IMR-90 (cell line): ENCODE measurements at regions not wholly inside any gene's neighbourhood (a gene's known extent, or its start where the extent isn't known, plus 50 kb on each side); places are given as distances from the start of the nearest gene placed in this dataset.

Experiments used
- ATAC-seq: fragments of 200-7000 bp; cut with Tn5 transposase; 2 replicates; pipeline ENCODE4 v1.9.1; 2020; ENCODE audit warnings: low read depth, mild to moderate bottlenecking, moderate library complexity
- BruUV-seq: library from RNA; stranded (reverse); fragments of 400-500 nt; replicated peaks from 2 replicates; lab custom pipeline; 2021; lab: Mats Ljungman, UMichigan
- CTCF ChIA-PET: fragments of 300-600 bp; formaldehyde crosslinking; extraction: SDS; loops from one replicate; lab custom pipeline; 2021; ENCODE audit warnings: antibody characterized with exemption; lab: Yijun Ruan, JAX
- POLR2A ChIA-PET: fragments of 300-600 bp; sonication (Branson Sonifier 250); formaldehyde crosslinking; loops from one replicate; lab custom pipeline; 2022; ENCODE audit warnings: antibody characterized with exemption; ENCODE audit not compliant: unreplicated experiment; lab: Charles Lee
- DNase-seq: peaks from one replicate; pipeline ENCODE4 v3.0.0; 2013
- H2AFZ ChIP-seq: replicated peaks from 2 replicates; pipeline ENCODE3; 2013; ENCODE audit warnings: low read length, mild to moderate bottlenecking; ENCODE audit not compliant: poor library complexity
- H2AK5ac ChIP-seq: 2 replicates; pipeline ENCODE4 v1.6.1; 2013; ENCODE audit warnings: low read depth, low read length, inconsistent platforms
- H2AK9ac ChIP-seq: replicated peaks from 2 replicates; pipeline ENCODE3; 2013; ENCODE audit warnings: mild to moderate bottlenecking, low read depth, low read length, moderate library complexity; ENCODE audit not compliant: poor library complexity
- H2BK120ac ChIP-seq: 2 replicates; pipeline ENCODE4 v1.6.1; 2013; ENCODE audit warnings: low read depth, low read length, inconsistent platforms
- H2BK15ac ChIP-seq: 3 replicates; pipeline ENCODE4 v1.6.1; 2013; ENCODE audit warnings: low read depth, low read length, inconsistent platforms
- H2BK20ac ChIP-seq: 2 replicates; pipeline ENCODE4 v1.6.1; 2013; ENCODE audit warnings: low read depth, mild to moderate bottlenecking, inconsistent platforms, low read length, moderate library complexity
- H2BK5ac ChIP-seq: 2 replicates; pipeline ENCODE4 v1.6.1; 2013; ENCODE audit warnings: mild to moderate bottlenecking, low read depth, low read length, inconsistent platforms; ENCODE audit not compliant: poor library complexity, severe bottlenecking
- H3K14ac ChIP-seq: replicated peaks from 2 replicates; pipeline ENCODE4 v1.6.1; 2013; ENCODE audit warnings: low read depth, low read length, inconsistent platforms
- H3K18ac ChIP-seq: 2 replicates; pipeline ENCODE4 v1.6.1; 2013; ENCODE audit warnings: low read depth, low read length, control low read depth
- H3K23ac ChIP-seq: 2 replicates; pipeline ENCODE4 v1.6.1; 2013; ENCODE audit warnings: low read depth, low read length, inconsistent platforms
- H3K27ac ChIP-seq: 2 replicates; pipeline ENCODE4 v1.5.1; 2013; ENCODE audit warnings: mild to moderate bottlenecking, control low read depth, low read length; ENCODE audit not compliant: insufficient read depth
- H3K27me3 ChIP-seq: 2 replicates; pipeline ENCODE4 v1.6.1; 2013; ENCODE audit warnings: low read length; ENCODE audit not compliant: control insufficient read depth, insufficient read depth
- H3K36me3 ChIP-seq: 2 replicates; pipeline ENCODE4 v1.6.1; 2013; ENCODE audit warnings: low read length, mixed read lengths; ENCODE audit not compliant: control insufficient read depth, insufficient read depth
- H3K4ac ChIP-seq: 2 replicates; pipeline ENCODE4 v1.6.1; 2013; ENCODE audit warnings: low read depth, low read length, inconsistent platforms
- H3K4me1 ChIP-seq: 2 replicates; pipeline ENCODE4 v1.6.1; 2013; ENCODE audit warnings: low read length, mixed read lengths; ENCODE audit not compliant: control insufficient read depth, insufficient read depth
- H3K4me2 ChIP-seq: 2 replicates; pipeline ENCODE4 v1.6.1; 2013; ENCODE audit warnings: low read depth, mild to moderate bottlenecking, control low read depth, low read length, moderate library complexity
- H3K4me3 ChIP-seq: 2 replicates; pipeline ENCODE4 v1.5.1; 2013; ENCODE audit warnings: low read depth, mild to moderate bottlenecking, control low read depth, low read length, moderate library complexity; ENCODE audit not compliant: insufficient read depth
- H3K56ac ChIP-seq: 2 replicates; pipeline ENCODE4 v1.6.1; 2013; ENCODE audit warnings: low read length, inconsistent platforms; ENCODE audit not compliant: insufficient read depth; ENCODE audit errors: extremely low read depth
- H3K79me1 ChIP-seq, 2 experiments: 2 replicates each; pipeline ENCODE4 v1.6.1; 2013; ENCODE audit warnings: low read length in 2 of 2, inconsistent platforms in 1 of 2, low read depth in 1 of 2
- H3K9ac ChIP-seq: 2 replicates; pipeline ENCODE4 v1.6.1; 2013; ENCODE audit warnings: low read depth, low read length, control low read depth
- H3K9me1 ChIP-seq: 2 replicates; pipeline ENCODE4 v1.6.1; 2013; ENCODE audit warnings: low read length, inconsistent platforms; ENCODE audit not compliant: insufficient read depth
- H3K9me3 ChIP-seq: 2 replicates; pipeline ENCODE4 v1.6.1; 2013; ENCODE audit warnings: low read length; ENCODE audit not compliant: control insufficient read depth, insufficient read depth
- H4K20me1 ChIP-seq: 2 replicates; pipeline ENCODE4 v1.6.1; 2013; ENCODE audit warnings: low read length, inconsistent platforms; ENCODE audit not compliant: insufficient read depth
- H4K5ac ChIP-seq: 2 replicates; pipeline ENCODE4 v1.6.1; 2013; ENCODE audit warnings: mild to moderate bottlenecking, low read depth, low read length, control low read depth
- H4K8ac ChIP-seq, 2 experiments: 2 replicates each; pipeline ENCODE4 v1.6.1; 2013; ENCODE audit warnings: low read depth in 2 of 2, low read length in 2 of 2, control low read depth in 1 of 2, inconsistent platforms in 1 of 2
- H4K91ac ChIP-seq: 2 replicates; pipeline ENCODE4 v1.6.1; 2013; ENCODE audit warnings: low read depth, low read length, inconsistent platforms; ENCODE audit not compliant: insufficient read depth
- CEBPB ChIP-seq: IDR thresholded peaks from 2 replicates; pipeline ENCODE4 v1.6.1; 2012; ENCODE audit warnings: low read depth, low read length, improper control_type of control experiment
- CHD1 ChIP-seq: IDR thresholded peaks from 2 replicates; pipeline ENCODE4 v1.6.1; 2012; ENCODE audit warnings: low read depth, low read length, improper control_type of control experiment
- FOS ChIP-seq: fragments of 150-350 bp; IDR thresholded peaks from 2 replicates; pipeline ENCODE4 v1.6.1; 2016; ENCODE audit warnings: low read depth, low read length
- MAFK ChIP-seq: IDR thresholded peaks from 2 replicates; pipeline ENCODE4 v1.6.1; 2012; ENCODE audit warnings: low read depth, low read length, improper control_type of control experiment
- MAZ ChIP-seq: IDR thresholded peaks from 2 replicates; pipeline ENCODE4 v1.6.1; 2012; ENCODE audit warnings: low read depth, mild to moderate bottlenecking, low read length, improper control_type of control experiment, moderate library complexity, borderline replicate concordance
- MXI1 ChIP-seq: IDR thresholded peaks from 2 replicates; pipeline ENCODE4 v1.6.1; 2012; ENCODE audit warnings: low read depth, mild to moderate bottlenecking, low read length, moderate library complexity, borderline replicate concordance
- NFE2L2 ChIP-seq: fragments of 150-350 bp; IDR thresholded peaks from 2 replicates; pipeline ENCODE4 v1.6.1; 2016; ENCODE audit warnings: low read depth, mild to moderate bottlenecking, low read length
- POLR2A ChIP-seq: IDR thresholded peaks from 2 replicates; pipeline ENCODE4 v1.6.1; 2012; ENCODE audit warnings: mild to moderate bottlenecking, low read depth, low read length
- RAD21 ChIP-seq: IDR thresholded peaks from 2 replicates; pipeline ENCODE4 v1.6.1; 2012; ENCODE audit warnings: low read length, improper control_type of control experiment
- RCOR1 ChIP-seq: IDR thresholded peaks from 2 replicates; pipeline ENCODE4 v1.6.1; 2012; ENCODE audit warnings: mild to moderate bottlenecking, low read length, improper control_type of control experiment; ENCODE audit not compliant: insufficient replicate concordance
- SMC3 ChIP-seq: fragments of 150-350 bp; IDR thresholded peaks from 2 replicates; pipeline ENCODE4 v1.6.1; 2016; ENCODE audit warnings: low read depth, mild to moderate bottlenecking, antibody characterized with exemption, low read length, moderate library complexity
- dilution Hi-C: fragments of 300-500 bp; cut with HindIII; formaldehyde crosslinking; loops from one replicate; pipeline ENCODE4 v1.14.3; 2018; ENCODE audit warnings: low sequenced_read_pairs; ENCODE audit not compliant: unreplicated experiment
- in situ Hi-C: fragments of 300-500 bp; cut with MboI; formaldehyde crosslinking; loops from 3 replicates; pipeline ENCODE4 v1.14.3; 2019; ENCODE audit warnings: low sequenced_read_pairs, inconsistent platforms, mixed read lengths
- intact Hi-C: fragments of 100-400 bp; cut with micrococcal nuclease; formaldehyde crosslinking; loops from 2 replicates; pipeline ENCODE4 v1.10.0; 2022
- TF ChIP-seq, protein P1 (sequence below): fragments of 150-350 bp; IDR thresholded peaks from 2 replicates; pipeline ENCODE4 v1.6.1; 2017; ENCODE audit warnings: mild to moderate bottlenecking, antibody characterized with exemption, low read length, low read depth
- TF ChIP-seq, protein P2 (sequence below): conservative IDR thresholded peaks from 2 replicates; pipeline ENCODE4 v1.5.1; 2012; ENCODE audit warnings: mild to moderate bottlenecking, low read depth, low read length, improper control_type of control experiment

DNA sequence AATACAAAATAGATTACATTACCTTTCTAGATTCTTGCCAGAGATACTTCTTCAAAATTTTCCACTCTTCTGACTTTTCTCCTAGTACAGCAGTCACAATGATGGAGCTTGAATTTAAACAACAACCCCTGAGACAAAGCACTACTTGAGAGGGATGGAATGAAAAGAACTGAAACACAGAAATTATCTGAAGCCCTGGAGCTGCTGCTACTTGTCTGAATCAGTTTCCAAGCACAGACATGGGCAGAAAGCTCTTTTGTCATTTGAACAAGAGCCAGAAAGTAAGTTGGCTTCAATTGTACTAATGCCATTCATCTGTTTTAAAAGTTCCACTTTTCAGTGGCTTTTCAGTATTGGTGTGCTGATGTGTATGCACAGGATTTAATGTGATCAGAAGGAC is 718.5 kb upstream of the ARPP21 start:
- H3K27ac ChIP-seq = no peak overlapping the region
- H4K5ac ChIP-seq = no peak overlapping the region
- H3K27me3 ChIP-seq = no peaks in the 10 kb centered on the region
- no peak overlapping the region for H3K4me2 ChIP-seq
- no peak overlapping the region for H3K4me3 ChIP-seq
- peaks cover 8% of the 10 kb centered on the region; the same call in 1 of the 2 replicates for H3K9me3 ChIP-seq
- DNase-seq = no peak
- H3K79me1 ChIP-seq = no peaks in the 10 kb centered on the region
- CTCF ChIA-PET = no interaction called here
- H2BK20ac ChIP-seq = no peak overlapping the region
- ATAC-seq = no peak
- H4K8ac ChIP-seq = no peak overlapping the region
- H2BK120ac ChIP-seq = no peak overlapping the region
- TF ChIP-seq SMC3 (no peak), CEBPB (no peak), RAD21 (no peak), POLR2A (no peak), CHD1 (no peak), MAZ (no peak), MXI1 (no peak), FOS (no peak), NFE2L2 (no peak), MAFK (no peak), RCOR1 (no peak)
- TF ChIP-seq, protein P1, sequence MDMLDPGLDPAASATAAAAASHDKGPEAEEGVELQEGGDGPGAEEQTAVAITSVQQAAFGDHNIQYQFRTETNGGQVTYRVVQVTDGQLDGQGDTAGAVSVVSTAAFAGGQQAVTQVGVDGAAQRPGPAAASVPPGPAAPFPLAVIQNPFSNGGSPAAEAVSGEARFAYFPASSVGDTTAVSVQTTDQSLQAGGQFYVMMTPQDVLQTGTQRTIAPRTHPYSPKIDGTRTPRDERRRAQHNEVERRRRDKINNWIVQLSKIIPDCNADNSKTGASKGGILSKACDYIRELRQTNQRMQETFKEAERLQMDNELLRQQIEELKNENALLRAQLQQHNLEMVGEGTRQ = no peak
- TF ChIP-seq, protein P2, sequence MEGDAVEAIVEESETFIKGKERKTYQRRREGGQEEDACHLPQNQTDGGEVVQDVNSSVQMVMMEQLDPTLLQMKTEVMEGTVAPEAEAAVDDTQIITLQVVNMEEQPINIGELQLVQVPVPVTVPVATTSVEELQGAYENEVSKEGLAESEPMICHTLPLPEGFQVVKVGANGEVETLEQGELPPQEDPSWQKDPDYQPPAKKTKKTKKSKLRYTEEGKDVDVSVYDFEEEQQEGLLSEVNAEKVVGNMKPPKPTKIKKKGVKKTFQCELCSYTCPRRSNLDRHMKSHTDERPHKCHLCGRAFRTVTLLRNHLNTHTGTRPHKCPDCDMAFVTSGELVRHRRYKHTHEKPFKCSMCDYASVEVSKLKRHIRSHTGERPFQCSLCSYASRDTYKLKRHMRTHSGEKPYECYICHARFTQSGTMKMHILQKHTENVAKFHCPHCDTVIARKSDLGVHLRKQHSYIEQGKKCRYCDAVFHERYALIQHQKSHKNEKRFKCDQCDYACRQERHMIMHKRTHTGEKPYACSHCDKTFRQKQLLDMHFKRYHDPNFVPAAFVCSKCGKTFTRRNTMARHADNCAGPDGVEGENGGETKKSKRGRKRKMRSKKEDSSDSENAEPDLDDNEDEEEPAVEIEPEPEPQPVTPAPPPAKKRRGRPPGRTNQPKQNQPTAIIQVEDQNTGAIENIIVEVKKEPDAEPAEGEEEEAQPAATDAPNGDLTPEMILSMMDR = no peak
- dilution Hi-C loops = no loop called here
- no TSS peak for BruUV-seq
- no peaks in the 10 kb centered on the region for H3K9me1 ChIP-seq
- H3K4me1 ChIP-seq = no peaks in the 10 kb centered on the region
- no peaks in the 10 kb centered on the region for H3K36me3 ChIP-seq
- no peak overlapping the region for H3K56ac ChIP-seq
- H3K4ac ChIP-seq = no peak overlapping the region
- no peak overlapping the region for H3K14ac ChIP-seq
- H3K18ac ChIP-seq = no peak overlapping the region
- intact Hi-C loops = no loop called here
- H3K23ac ChIP-seq = no peak overlapping the region
- in situ Hi-C loops = no loop called here
- no peak overlapping the region for H2BK15ac ChIP-seq
- H2AFZ ChIP-seq = no peak overlapping the region
- H4K20me1 ChIP-seq = no peaks in the 10 kb centered on the region
- H2AK5ac ChIP-seq = no peak overlapping the region
- POLR2A ChIA-PET = no interaction called here
- H3K9ac ChIP-seq = no peak overlapping the region
- H2AK9ac ChIP-seq = no peak overlapping the region
- H2BK5ac ChIP-seq = no peak overlapping the region
- H4K91ac ChIP-seq = no peak overlapping the region
